HG03060 (cell line): ENCODE measurements at regions not wholly inside any gene's neighbourhood (a gene's known extent, or its start where the extent isn't known, plus 50 kb on each side); places are given as distances from the start of the nearest gene placed in this dataset.

ENCODE experiments used
- ATAC-seq: cut with Tn5 transposase; IDR thresholded peaks from one replicate; pipeline ENCODE4 v1.9.1; 2021; ENCODE audit warnings: low read depth, moderate number of reproducible peaks; ENCODE audit not compliant: unreplicated experiment

DNA sequence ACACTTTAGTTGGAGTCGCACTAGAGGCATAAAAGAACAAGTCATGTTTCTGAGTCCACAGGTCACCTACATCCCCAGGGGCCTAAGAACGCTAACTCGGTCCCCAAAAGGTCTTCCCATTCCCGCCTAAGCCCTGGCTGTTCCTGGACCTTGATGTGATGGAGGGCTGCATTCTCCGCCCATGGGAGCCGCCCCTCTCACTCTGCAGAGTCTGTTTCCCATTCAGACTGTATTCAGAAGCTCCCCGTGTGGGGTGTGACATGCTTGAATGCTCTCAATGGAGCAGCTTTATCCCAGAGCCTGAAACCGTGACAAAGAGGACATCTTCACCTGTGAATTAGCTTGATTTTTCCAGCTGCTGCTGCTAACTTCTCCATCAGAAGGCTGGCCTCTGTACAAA lies 319.0 kb upstream of the KLHL29 start:
- ATAC-seq = no peak

DNA sequence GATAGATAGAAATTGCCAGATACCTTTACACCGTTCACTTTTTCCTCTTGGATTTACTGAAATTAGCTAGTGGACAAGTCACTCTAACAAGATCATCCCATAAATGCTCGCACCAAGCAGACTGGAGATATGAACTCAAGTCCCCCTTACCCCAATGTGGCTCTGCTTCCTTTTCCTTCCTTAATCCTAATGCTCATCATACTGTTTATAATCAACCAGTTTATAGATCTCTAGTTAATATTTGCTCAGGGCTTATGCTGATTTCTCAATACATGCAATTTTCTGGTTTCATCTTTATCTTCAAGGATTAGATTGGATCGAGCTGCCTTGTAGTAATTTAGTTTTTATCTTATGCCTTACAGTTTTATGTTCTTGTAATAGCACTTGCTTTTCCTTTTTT lies 318.3 kb upstream of the KLHL29 start:
- ATAC-seq = no peak

DNA sequence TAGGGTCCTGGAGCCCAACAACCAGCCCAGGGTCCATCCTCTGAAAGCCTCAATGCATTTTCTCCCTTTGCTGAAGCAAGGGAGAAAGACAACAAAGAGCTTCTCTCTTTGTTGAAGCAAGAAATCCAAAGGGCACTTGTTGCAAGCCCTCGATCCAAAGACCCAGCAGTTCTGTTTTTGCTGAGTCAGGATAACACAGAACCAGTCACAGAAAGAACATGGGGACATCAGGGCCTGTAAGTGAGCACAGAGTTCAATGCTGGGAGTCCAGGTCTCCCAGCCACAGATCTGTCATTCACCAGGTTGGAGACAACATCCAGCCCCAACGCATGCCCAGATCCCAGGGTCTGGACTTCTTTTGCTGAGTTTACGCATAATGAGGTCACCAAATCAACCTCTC lies 315.8 kb upstream of the KLHL29 start:
- ATAC-seq = no peak

DNA sequence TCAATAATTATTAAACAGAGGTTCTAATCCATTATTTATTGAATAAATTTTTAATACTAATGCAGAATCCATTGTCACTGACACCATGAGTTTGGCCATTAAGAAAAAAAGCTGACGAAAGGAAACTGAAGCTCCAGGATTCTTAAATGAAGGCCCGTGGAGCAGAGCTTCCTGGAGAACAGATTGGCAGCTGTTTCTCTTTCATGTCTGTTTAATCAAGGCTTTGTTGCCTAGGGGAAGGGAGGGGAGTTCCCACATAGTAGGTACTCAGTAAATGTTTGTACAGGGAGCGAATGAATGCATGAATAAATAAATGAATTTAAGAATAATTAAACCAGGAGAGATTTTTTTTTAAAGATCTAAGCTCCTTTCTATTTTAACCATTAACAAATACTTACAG lies 315.1 kb upstream of the KLHL29 start:
- ATAC-seq = no peak

DNA sequence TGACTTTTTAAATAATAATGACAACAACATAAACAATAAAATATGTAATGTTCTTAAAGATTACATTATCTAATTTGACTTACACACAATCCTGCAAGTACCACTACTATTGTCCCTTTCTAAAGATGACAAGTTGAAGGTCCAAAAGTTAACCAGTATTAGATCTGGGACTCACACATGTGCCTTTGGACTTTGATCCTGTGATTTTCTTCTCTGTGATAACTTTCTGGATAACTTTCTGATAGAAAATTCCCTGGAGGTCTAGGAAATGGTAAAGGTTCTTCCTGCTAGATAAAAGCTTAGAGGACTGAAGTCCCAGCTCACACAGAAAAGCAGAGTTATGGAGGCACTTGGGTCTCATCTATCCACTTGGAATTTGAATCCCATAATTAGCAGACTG lies 311.9 kb upstream of the KLHL29 start:
- no peak for ATAC-seq

DNA sequence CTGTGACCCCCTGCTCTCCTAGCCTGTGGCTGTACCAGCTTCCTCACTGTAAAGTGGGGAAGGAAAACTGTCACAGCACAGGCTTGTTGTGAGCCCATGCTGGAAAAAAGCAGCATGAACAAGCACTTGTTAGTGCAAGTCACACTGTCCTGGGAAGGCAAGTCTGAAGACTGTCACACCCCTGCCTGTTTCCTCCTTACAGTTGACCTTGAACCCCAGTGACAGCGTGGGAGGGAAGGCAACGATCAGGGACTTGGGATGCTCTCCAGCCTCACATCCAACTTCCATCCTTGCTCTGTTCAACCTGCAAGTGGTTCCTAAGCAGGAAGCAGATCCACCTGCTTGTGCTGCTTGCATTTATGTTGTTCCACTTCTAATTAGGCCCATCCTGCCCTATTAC lies 311.3 kb upstream of the KLHL29 start:
- no peak for ATAC-seq

DNA sequence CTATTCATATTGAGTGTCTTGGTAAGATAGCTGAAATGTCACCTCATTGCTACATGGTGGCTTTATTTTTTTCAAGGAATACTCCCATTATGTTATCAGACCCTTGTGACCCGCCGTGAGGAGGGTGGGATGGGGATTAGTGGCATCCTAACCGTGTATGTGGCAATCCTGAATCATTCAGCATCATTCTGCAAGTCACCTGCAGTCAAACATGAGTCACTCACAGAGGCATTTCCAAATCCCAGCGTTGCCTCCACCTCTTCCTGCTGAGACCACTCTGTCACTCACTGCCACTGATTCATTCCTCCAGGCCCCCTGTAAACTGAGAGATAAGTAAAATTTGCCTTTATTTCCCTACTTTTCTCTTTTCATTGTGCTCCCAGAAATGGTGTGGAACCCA lies 307.4 kb upstream of the KLHL29 start:
- no peak for ATAC-seq

DNA sequence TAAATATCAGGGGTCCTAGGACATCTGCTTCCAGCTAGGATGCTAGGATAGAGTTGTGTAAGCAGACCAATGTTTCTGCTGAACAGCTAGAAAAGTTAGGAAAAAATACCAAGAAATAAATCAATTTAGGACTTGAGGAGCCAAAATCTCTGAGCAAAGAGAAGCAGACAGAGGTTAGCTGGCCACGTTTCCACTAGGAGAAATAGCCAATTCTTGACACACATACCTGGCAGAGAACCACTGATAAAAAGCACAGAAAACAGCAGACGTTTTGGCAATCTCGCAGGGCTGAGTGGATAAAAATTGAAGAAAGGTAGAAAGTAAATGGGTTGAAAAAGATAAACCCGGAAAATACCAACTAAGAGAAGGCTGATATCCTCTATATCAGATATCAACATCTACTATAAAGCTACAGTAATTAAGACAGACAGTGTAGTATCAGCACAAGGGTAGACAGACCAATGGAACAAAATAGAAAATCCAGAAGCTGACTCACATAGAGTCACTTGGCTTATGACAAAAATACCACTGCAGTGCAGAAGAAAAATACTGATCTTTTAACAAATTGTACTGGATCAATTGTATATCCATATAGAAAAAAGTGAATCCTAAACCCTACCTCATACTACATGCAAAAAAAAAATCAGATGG lies 306.1 kb upstream of the KLHL29 start:
- no peak for ATAC-seq

DNA sequence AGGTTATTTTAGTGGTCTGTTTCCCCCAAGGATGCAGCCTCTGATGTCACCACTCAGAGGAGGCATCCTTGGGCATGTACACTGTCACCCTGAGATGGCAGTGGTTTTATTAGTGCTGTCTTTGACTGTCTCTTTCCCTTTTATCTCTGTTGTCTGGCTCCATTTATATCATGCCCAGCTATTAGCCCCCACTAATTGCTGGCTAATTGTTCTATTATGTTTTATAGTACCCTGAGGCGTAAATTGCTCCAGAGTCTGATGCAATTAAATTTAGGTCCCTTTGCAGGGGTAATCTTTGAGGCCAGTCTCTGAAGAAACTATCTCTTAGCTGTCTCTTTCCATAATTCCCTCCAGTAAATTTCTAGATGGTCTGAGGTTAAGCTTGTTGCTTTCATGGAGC lies 301.0 kb upstream of the KLHL29 start:
- no peak for ATAC-seq

DNA sequence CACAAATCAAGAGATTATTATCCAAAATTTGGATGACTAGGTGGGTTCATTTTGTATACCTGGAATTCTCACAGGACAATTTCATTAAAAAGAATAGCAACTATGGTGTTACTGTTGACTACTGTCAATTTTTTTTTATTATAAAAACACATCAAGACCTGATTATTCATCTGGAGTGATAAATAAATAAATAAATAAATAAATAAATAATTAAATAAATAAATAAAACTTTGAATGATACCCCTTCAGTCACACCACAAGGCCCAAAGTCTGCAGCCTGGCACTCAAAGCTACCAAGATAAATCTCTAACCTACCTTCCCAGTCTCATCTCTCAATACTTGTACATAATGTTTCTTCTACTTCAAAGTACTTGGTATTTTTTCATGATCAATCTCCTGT lies 294.0 kb upstream of the KLHL29 start:
- no peak for ATAC-seq

DNA sequence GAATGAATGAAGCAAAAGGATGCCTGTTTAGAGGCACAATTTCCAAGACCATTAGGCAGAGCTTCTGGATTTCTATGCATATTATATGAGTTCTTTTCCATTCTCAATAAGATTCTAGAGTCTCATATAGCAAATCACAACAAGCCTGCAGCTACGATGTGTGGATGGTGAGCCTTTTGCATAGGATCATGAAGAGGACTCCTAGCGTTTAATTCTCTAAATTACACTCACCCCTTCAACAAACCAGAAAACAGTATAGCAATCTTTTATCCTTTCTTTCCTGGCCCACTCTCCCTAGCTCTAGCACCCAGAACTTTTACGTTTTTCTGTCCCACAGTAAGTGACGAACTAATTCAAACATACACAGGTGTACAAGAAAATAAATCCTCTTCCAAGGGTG lies 293.1 kb upstream of the KLHL29 start:
- no peak for ATAC-seq

DNA sequence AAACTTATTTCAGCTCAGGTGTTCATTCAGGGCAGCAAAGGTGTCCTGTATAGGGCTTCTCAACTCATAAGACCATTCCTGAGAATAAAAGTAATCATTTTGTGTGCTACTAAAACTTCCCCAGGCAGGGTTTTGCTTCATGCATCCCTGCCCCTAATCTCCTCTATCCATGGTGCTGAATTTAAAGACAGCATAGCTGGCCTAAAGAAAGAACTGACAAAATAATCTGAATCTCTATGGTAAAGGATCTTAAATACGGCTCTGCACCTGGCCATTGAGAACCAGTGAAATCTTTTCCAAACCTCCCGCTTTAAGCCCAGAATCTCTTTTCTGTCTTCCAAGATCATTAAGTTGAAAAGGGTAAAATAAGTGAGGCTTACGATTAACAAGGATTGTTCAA lies 292.1 kb upstream of the KLHL29 start:
- no peak for ATAC-seq

DNA sequence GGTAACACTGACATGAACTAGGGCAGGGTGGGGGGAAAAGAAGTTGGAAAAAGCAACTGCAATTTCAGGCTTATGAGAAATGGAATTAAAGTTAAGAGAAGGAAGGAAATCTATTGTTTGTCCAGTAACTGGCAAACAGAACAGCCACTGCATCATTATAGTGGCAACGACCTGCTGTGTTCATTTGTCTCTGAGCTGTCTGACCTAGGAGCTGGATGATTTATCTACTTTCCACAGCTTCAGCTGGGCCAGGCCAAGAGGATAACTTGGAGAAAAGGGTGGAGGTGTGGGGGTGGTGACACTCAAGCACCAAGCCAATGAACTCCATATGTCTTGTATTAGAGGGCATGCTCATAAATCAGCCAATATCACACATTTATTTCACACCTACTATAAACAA lies 291.5 kb upstream of the KLHL29 start:
- ATAC-seq = no peak

DNA sequence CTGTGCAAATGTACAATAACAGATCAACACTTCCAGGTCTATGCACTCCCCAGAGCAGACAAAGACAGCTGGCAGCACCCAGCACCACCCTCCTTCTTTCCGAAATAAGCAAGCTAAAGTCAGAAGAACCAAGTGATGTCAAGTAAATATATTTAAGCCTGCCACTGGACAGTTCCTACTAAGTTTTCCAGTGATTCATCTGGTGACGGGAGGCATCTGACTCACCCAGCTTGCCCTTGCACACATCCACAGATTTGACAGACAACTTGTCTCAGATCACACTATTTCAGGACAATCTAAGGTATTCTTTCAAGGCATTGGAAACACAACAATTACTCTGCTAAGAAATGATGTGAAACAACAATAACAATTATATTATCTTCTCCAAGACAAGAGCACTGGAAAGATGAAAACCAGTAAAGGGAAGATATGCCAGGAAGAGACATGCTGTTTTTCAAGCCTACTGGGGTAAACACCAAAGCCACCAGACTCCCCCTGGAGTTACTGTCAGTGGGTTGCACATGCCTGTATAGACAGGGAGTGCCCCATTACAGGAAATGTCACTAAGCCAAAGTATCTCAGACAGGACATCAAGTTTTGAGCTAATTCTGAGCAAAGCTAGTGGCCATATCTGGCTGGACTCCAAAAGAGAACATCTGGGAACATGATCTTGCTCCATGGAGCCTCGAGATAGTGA lies 287.9 kb upstream of the KLHL29 start:
- ATAC-seq = no peak

DNA sequence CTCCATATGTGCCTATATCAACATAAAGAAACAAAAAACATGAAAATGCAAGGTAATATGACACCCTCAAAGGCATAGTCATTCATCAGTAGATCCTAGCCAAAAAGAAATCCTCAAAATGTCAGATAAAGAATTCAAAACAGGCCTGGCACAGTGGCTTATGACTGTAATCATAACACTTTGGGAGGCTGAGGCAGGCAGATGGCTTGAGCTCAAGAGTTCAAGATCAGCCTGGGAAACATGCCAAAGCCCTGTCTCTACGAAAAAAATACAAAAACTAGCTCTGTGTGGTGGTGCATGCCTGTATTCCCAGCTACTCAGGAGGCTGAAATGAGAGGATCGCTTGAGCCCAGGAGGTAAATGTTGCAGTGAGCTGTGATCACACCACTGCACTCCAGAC lies 284.6 kb upstream of the KLHL29 start:
- ATAC-seq = no peak

DNA sequence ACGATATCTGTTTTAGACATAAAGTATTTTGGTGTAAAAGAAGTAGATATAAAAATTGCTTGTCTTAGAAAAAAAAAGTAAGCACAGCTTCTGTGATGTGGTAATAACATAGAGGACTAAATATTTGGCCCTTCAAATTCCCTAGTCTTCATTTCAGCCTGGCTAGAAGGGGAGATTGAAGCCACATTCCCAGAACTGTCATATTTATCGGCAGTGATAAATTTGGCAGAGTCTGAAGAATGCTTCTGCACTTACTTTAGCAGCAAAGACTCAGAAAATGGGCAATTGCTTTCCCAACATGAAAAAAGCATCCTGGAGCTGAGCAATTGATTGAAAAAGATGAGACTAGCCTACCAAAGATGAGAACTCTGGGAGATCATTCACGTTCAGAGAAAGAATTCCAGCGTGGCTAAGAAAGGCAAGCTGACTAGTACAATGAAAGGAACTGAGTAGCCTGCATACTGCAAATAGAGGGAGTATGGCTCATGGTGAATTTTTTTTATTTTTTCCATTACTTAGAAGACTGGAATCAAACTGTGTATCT lies 278.7 kb upstream of the KLHL29 start:
- no peak for ATAC-seq

DNA sequence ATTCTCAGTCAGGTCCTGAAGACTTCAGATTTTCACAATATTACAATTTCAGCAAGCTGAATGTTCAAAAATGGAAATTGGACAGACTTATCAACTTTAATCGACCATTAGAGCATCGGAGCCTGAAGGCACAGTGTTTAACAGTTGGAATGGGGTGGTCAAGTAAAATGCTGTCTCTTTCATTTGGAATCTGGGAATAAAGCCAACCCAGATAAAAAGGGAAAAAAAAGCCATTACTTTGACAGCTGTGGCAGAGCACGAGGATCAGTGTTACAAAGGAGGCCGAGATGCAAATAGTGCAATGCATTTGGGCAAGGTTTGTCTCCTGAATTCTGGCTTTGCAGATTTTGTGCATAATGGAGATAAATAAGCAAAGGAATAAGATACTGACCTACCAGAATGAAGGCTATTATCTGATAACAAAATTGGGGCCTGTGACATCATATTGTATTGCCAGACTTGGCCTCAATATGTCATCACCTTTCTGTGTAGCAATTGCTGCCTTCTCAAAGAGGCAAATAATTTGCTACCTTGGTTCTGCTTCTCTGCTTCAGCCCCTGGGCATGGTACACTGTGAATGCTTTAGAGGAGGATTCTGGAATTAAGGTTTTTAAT lies 277.5 kb upstream of the KLHL29 start:
- no peak for ATAC-seq

DNA sequence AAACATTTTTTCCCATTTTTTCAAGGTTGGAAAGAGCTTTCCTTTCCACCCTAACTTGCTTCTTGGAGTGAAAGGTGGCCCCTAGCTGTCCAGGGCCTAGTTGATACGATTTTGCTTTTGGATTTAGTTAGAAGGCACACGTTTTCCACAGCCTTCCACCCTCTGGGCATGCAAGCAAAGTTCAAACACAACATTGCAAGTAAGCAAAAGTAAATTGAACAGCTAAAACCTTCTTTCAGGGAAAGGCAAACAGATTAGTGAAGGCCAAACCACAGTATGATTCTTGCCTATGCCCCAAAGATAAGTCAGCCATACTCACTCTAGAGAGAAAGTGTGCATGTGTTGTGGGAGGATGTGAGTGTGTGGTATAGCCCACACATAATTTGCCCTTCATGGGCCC lies 273.7 kb upstream of the KLHL29 start:
- no peak for ATAC-seq

DNA sequence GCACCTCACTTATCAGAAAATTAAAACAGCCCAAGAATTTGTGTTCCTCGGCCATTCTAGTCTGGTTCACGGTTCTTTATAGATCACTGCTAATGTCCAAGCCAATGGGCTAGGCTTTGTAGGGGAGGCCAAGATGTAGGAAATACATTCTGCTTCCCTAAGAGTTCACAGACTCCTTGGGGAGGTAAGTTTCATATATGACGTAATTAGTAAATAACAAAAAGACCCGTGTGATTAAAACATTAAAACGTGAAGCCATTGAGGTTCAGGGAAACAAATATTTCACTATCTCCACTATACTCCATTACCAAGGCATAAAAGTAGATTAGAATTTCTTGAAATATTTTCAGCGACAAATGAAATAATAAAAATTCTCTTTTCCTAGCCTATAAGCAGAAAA lies 272.5 kb upstream of the KLHL29 start:
- ATAC-seq = no peak

DNA sequence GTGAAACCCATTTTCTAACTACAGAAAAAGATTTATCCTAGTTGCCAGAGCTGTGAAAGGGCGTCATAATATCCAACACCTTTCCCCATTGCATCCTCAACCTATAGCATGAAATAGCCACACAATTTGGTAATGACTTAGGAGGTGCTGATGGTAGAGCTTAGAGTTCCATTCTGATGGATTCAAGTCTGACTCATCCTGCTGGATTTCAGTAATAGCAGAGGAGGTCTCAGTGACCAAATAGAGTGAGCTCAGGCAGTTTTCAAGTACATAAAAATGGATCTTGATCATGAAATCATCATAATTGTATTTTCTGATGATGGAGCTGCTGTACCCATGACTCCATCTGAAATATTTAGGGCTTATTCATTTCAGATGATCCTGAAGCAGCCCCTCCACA lies 270.7 kb upstream of the KLHL29 start:
- ATAC-seq = no peak

DNA sequence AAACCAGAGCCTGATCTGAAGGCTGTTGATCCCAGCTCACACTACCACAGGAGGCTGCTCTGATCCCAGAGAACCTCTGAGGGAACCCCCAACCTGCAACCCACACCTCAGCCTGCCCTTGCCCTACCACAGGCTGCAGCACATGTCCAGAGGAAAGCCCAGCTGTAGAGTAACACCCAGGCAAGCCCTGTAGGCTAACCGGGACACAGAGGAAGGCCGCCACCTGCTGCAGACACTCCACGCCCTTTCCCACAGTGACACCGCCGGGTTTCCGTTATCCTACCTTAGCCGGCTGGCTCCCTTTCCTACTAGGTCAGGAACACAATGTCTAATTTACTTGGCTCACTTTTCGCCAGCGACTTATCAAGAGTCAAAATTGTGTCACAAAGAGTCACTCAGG lies 266.7 kb upstream of the KLHL29 start:
- no peak for ATAC-seq

DNA sequence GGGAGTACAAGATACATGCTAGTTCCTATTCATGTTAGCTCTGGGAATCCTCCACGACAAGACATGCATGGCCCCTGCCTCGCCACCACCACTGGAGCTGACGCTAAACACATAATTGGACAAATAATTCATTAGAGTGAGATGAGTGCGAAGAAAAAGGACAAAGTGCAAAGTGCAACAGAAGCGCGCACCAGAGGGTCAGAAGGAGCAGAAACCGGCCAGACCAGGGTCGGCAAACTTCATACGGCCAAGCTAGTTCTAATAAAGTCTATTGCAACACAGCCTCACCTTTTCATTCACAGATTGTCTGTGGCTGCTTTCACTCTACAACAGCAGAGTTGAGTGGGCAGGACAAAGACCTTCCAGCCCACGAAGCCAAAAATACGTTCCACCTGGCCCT lies 266.1 kb upstream of the KLHL29 start:
- no peak for ATAC-seq
